Neural cell (in vitro differentiated cells): ENCODE measurements at regions not wholly inside any gene's neighbourhood (a gene's known extent, or its start where the extent isn't known, plus 50 kb on each side); places are given as distances from the start of the nearest gene placed in this dataset.

ENCODE experiments used
- H2AFZ ChIP-seq: fragments of 200-600, 300-800 bp; sonication (generic), shearing (Covaris generic); 2 replicates; pipeline ENCODE4 v1.6.0; 2014; ENCODE audit warnings: low read depth, mild to moderate bottlenecking, antibody characterized with exemption, low read length, moderate library complexity
- H3F3A ChIP-seq: fragments of 200-600 bp; shearing (Covaris generic); 2 replicates; pipeline ENCODE4 v1.6.1; 2016; ENCODE audit warnings: mild to moderate bottlenecking, moderate library complexity, mixed read lengths, antibody characterized with exemption, low read length; ENCODE audit not compliant: insufficient read depth, poor library complexity, severe bottlenecking
- H3K27ac ChIP-seq: fragments of 200-600, 300-800 bp; sonication (generic), shearing (Covaris generic); 2 replicates; pipeline ENCODE4 v1.5.1; 2014; ENCODE audit warnings: mild to moderate bottlenecking, low read length, moderate library complexity
- H3K27me3 ChIP-seq: fragments of 300-800, 200-600 bp; sonication (generic), shearing (Covaris generic); 2 replicates; pipeline ENCODE4 v1.6.0; 2014; ENCODE audit warnings: mild to moderate bottlenecking, low read depth, low read length, moderate library complexity; ENCODE audit not compliant: insufficient read depth
- H3K36me3 ChIP-seq: fragments of 300-800, 200-600 bp; sonication (generic), shearing (Covaris generic); 2 replicates; pipeline ENCODE4 v1.5.1; 2014; ENCODE audit warnings: mild to moderate bottlenecking, antibody characterized with exemption, low read length, moderate library complexity; ENCODE audit not compliant: insufficient read depth
- H3K4me2 ChIP-seq: fragments of 300-800, 200-600 bp; sonication (generic), shearing (Covaris generic); 2 replicates; pipeline ENCODE4 v1.6.0; 2014; ENCODE audit warnings: mild to moderate bottlenecking, low read length
- H3K4me3 ChIP-seq: fragments of 300-800, 200-600 bp; sonication (generic), shearing (Covaris generic); 2 replicates; pipeline ENCODE4 v1.5.1; 2014; ENCODE audit warnings: mild to moderate bottlenecking, low read length, moderate library complexity
- H3K79me2 ChIP-seq: fragments of 200-600 bp; shearing (Covaris generic); replicated peaks from 2 replicates; pipeline ENCODE4 v1.6.0; 2014; ENCODE audit warnings: mild to moderate bottlenecking, low read length, moderate library complexity; ENCODE audit not compliant: insufficient read depth
- H3K9ac ChIP-seq: fragments of 300-800, 200-600 bp; sonication (generic), shearing (Covaris generic); 2 replicates; pipeline ENCODE4 v1.6.1; 2016; ENCODE audit warnings: mild to moderate bottlenecking, low read length, mixed read lengths
- H3K9me2 ChIP-seq: fragments of 200-600 bp; shearing (Covaris generic); 2 replicates; pipeline ENCODE4 v1.6.1; 2016; ENCODE audit warnings: mild to moderate bottlenecking, low read length, mixed read lengths; ENCODE audit not compliant: insufficient read depth
- H3K9me3 ChIP-seq: fragments of 200-600, 300-800 bp; sonication (generic), shearing (Covaris generic); 2 replicates; pipeline ENCODE4 v1.6.1; 2016; ENCODE audit warnings: mild to moderate bottlenecking, mixed run types, low read length, moderate library complexity, mixed read lengths
- H4K20me1 ChIP-seq: fragments of 200-600 bp; shearing (Covaris generic); 2 replicates; pipeline ENCODE4 v1.6.1; 2016; ENCODE audit warnings: mild to moderate bottlenecking, mixed run types; ENCODE audit not compliant: insufficient read depth
- EP300 ChIP-seq: fragments of 450-650 bp; conservative IDR thresholded peaks from 2 replicates; pipeline ENCODE4 v1.6.1; 2014; ENCODE audit warnings: antibody characterized with exemption, mild to moderate bottlenecking, moderate library complexity; ENCODE audit not compliant: poor library complexity, severe bottlenecking
- EZH2 ChIP-seq: fragments of 200-600, 300-800 bp; shearing (Covaris generic), sonication (generic); IDR thresholded peaks from 2 replicates; pipeline ENCODE4 v1.6.1; 2014; ENCODE audit warnings: antibody characterized with exemption, low read length, borderline replicate concordance, mild to moderate bottlenecking; ENCODE audit not compliant: insufficient read depth, poor library complexity, severe bottlenecking
- MXI1 ChIP-seq: fragments of 450-650 bp; conservative IDR thresholded peaks from 2 replicates; pipeline ENCODE4 v1.6.1; 2014; ENCODE audit warnings: antibody characterized with exemption, mild to moderate bottlenecking; ENCODE audit not compliant: poor library complexity, severe bottlenecking
- POLR2AphosphoS5 ChIP-seq: IDR thresholded peaks from 2 replicates; pipeline ENCODE4 v1.6.1; 2012
- RAD21 ChIP-seq: fragments of 450-650 bp; conservative IDR thresholded peaks from 2 replicates; pipeline ENCODE4 v1.6.1; 2014; ENCODE audit warnings: antibody characterized with exemption, mild to moderate bottlenecking, moderate library complexity
- SMC3 ChIP-seq: fragments of 450-650 bp; conservative IDR thresholded peaks from 2 replicates; pipeline ENCODE4 v1.6.1; 2014; ENCODE audit warnings: antibody characterized with exemption, mild to moderate bottlenecking, moderate library complexity; ENCODE audit not compliant: poor library complexity
- TAF1 ChIP-seq: IDR thresholded peaks from 2 replicates; pipeline ENCODE4 v1.6.1; 2012; ENCODE audit warnings: low read depth
- TF ChIP-seq, protein P1 (sequence below): IDR thresholded peaks from 2 replicates; pipeline ENCODE4 v1.6.1; 2012; ENCODE audit warnings: borderline replicate concordance
- TF ChIP-seq, protein P2 (sequence below): fragments of 450-650 bp; IDR thresholded peaks from 2 replicates; pipeline ENCODE4 v1.5.1; 2014; ENCODE audit warnings: antibody characterized with exemption, mild to moderate bottlenecking, moderate library complexity; ENCODE audit not compliant: poor library complexity, severe bottlenecking

DNA sequence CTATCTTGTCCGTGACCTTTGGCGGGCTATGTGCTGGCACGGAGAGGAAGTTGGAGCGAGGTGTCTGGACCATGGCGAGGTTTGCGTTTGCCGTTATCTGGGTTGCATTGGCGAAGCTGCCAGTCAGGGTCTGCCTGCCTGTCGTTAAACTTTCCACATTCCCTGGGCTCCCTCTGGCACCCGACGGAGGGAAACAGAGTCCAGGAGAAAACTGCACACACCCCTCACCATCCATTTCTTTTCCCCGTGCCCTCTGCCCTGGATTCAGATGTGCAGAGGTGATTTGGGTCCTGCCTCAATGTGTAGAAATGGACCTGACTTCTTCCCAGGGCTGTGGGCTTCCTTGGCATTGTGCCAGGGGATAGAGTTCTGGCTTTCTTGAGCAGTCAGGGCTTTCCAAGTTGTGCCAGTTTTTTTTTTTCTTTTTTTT lies 142.4 kb downstream of the URI1 start:
- Histone ChIP-seq H2AFZ (no peak overlapping the region), H3K9ac (no peak overlapping the region), H3K4me2 (no peak overlapping the region), H3K9me3 (no peaks in the 10 kb centered on the region), H3K4me3 (no peak overlapping the region), H3K36me3 (no peaks in the 10 kb centered on the region), H3F3A (no peaks in the 10 kb centered on the region), H3K27me3 (no peaks in the 10 kb centered on the region), H4K20me1 (no peaks in the 10 kb centered on the region), H3K9me2 (no peaks in the 10 kb centered on the region), H3K79me2 (no peaks in the 10 kb centered on the region), H3K27ac (no peak overlapping the region)
- TF ChIP-seq RAD21 (no peak), MXI1 (no peak), SMC3 (no peak), POLR2AphosphoS5 (no peak), TAF1 (no peak), EZH2 (no peak), EP300 (no peak)
- TF ChIP-seq, protein P1, sequence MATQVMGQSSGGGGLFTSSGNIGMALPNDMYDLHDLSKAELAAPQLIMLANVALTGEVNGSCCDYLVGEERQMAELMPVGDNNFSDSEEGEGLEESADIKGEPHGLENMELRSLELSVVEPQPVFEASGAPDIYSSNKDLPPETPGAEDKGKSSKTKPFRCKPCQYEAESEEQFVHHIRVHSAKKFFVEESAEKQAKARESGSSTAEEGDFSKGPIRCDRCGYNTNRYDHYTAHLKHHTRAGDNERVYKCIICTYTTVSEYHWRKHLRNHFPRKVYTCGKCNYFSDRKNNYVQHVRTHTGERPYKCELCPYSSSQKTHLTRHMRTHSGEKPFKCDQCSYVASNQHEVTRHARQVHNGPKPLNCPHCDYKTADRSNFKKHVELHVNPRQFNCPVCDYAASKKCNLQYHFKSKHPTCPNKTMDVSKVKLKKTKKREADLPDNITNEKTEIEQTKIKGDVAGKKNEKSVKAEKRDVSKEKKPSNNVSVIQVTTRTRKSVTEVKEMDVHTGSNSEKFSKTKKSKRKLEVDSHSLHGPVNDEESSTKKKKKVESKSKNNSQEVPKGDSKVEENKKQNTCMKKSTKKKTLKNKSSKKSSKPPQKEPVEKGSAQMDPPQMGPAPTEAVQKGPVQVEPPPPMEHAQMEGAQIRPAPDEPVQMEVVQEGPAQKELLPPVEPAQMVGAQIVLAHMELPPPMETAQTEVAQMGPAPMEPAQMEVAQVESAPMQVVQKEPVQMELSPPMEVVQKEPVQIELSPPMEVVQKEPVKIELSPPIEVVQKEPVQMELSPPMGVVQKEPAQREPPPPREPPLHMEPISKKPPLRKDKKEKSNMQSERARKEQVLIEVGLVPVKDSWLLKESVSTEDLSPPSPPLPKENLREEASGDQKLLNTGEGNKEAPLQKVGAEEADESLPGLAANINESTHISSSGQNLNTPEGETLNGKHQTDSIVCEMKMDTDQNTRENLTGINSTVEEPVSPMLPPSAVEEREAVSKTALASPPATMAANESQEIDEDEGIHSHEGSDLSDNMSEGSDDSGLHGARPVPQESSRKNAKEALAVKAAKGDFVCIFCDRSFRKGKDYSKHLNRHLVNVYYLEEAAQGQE = no peak
- TF ChIP-seq, protein P2, sequence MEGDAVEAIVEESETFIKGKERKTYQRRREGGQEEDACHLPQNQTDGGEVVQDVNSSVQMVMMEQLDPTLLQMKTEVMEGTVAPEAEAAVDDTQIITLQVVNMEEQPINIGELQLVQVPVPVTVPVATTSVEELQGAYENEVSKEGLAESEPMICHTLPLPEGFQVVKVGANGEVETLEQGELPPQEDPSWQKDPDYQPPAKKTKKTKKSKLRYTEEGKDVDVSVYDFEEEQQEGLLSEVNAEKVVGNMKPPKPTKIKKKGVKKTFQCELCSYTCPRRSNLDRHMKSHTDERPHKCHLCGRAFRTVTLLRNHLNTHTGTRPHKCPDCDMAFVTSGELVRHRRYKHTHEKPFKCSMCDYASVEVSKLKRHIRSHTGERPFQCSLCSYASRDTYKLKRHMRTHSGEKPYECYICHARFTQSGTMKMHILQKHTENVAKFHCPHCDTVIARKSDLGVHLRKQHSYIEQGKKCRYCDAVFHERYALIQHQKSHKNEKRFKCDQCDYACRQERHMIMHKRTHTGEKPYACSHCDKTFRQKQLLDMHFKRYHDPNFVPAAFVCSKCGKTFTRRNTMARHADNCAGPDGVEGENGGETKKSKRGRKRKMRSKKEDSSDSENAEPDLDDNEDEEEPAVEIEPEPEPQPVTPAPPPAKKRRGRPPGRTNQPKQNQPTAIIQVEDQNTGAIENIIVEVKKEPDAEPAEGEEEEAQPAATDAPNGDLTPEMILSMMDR = no peak

DNA sequence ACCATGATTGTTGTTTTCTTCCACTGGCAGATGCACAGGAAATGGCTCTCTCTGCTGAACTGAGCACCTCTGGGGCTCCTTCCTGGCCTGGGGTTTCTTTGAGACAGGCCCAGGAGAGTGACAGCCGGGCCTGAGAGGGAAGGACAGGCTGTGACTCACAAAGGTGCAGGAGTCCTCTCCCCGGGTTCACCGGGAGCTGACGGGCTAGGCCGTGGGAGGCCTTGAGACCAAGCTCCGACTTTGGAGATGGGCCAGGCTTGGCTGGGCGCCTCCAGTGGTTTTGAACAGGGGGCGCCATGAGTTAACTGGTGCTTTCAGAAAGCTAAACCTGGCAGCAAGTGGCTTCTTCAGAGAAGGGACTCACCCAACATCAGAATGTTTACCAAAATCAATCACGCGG lies 143.4 kb downstream of the URI1 start:
- Histone ChIP-seq H3K27ac (no peak overlapping the region), H2AFZ (no peak overlapping the region), H3F3A (no peaks in the 10 kb centered on the region), H3K9me2 (no peaks in the 10 kb centered on the region), H3K79me2 (no peaks in the 10 kb centered on the region), H3K4me2 (no peak overlapping the region), H3K27me3 (no peaks in the 10 kb centered on the region), H3K9ac (no peak overlapping the region), H3K4me3 (no peak overlapping the region), H3K9me3 (no peaks in the 10 kb centered on the region), H4K20me1 (no peaks in the 10 kb centered on the region), H3K36me3 (no peaks in the 10 kb centered on the region)
- TF ChIP-seq MXI1 (no peak), RAD21 (no peak), EZH2 (no peak), TAF1 (no peak)
- TF ChIP-seq, protein P2 = no peak
